HG03442 (cell line): ENCODE measurements at regions not wholly inside any gene's neighbourhood (a gene's known extent, or its start where the extent isn't known, plus 50 kb on each side); places are given as distances from the start of the nearest gene placed in this dataset.
"Not testable (repeated sequence)": the region's sequence is repeated elsewhere in the genome, so short reads cannot be mapped to it uniquely, and the experiment has no call there.

Experiments used
- ATAC-seq: cut with Tn5 transposase; IDR thresholded peaks from one replicate; pipeline ENCODE4 v1.9.1; 2021; ENCODE audit warnings: mild to moderate bottlenecking, moderate library complexity; ENCODE audit not compliant: unreplicated experiment

DNA sequence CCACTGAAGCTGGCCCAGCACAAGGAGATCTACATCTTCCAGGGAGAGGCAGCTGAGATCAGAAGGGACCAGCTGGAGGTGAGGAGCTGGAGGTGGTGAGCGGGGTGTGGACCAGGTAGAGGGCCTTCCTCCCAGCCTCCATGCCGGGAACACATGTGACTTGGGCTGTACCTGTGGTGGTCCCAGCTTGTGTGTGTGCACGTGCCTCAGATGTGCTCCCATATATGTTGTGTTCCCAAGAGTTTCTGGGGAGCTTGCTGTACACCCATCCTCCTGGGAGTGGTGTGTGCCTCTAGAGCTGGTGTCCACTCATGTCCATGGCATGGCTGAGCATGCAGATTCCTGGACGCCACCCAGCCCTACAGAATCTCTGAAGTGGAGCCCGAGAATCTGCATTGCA lies 183.7 kb upstream of the AKAP13 start:
- not testable (repeated sequence) for ATAC-seq

GRCh38 chr15:85197582-85197981 lies 182.8 kb upstream of the AKAP13 start:
- ATAC-seq: not testable (repeated sequence)

DNA sequence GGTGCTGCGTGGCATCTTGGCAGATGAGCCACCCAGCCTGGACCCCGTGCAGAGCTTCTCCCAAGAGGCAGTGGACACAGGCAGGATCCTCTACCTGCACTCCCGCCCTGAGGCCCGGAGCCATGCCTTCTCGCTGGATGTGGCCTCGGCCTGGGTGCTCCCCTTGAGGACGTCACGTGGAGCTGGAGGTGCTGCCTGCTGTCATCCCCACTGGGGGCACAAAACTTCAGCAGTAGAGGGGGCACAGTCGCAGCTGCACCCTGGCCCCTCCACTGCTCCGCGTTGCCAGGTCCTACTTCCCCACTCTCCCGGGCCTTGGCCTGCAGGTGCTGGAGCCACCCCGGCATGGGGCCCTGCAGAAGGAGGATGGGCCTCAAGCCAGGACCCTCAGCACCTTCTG lies 182.0 kb upstream of the AKAP13 start:
- not testable (repeated sequence) for ATAC-seq

- ATAC-seq: peak; percentile 86
These were observed 180.2 kb upstream of the AKAP13 start for GRCh38 chr15:85200215-85200614.

GRCh38 chr15:85201118-85201793 lies 179.1 kb upstream of the AKAP13 start:
- not testable (repeated sequence) for ATAC-seq

DNA sequence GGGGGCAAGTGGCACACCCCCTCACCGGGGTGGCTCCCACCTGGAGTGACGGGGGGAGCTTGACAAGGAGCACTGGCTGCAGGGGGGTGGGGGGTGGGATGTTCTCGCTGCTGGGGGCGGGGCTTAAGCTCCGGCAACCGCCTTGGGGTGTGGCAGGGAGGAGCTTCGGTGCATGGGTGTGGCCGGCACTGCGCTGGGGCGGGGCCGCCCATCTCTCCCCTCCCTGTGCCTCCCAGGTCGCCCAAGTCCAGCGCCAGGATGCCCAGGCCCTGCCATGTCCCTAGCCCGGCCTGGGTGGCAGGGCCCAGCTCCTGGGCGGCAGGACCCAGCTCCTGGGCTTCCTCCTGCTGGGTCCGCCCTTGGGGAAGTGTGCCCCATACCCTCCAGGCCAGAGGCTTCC lies 175.9 kb upstream of the AKAP13 start:
- ATAC-seq: not testable (repeated sequence)

DNA sequence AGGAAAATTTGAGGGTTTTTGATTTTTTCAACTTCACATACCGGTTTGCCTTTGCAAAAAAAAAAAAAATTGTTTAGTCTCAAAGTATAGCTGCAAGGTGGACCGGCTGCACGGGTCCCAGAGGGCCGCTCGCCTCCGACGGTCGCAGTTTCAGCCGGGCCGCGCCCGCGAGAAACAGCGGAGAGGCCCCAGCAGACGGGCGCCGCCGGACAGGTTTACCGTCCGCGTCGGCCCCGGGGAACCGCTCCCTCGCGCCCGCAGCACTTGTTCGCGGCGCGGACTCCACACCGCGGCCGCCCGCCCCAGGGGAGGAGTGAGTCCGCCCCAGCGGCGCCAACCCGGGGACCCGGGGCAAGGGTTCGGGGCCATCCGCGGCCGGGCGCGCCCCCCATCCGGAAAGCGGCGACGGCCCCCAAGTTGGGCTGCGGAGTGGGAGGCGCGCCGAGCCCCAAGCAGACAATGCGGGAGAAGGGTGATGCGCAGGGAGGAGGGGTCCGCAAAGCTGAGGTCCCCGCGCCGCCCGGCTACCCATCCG lies 146.5 kb upstream of the AKAP13 start:
- not testable (repeated sequence) for ATAC-seq

DNA sequence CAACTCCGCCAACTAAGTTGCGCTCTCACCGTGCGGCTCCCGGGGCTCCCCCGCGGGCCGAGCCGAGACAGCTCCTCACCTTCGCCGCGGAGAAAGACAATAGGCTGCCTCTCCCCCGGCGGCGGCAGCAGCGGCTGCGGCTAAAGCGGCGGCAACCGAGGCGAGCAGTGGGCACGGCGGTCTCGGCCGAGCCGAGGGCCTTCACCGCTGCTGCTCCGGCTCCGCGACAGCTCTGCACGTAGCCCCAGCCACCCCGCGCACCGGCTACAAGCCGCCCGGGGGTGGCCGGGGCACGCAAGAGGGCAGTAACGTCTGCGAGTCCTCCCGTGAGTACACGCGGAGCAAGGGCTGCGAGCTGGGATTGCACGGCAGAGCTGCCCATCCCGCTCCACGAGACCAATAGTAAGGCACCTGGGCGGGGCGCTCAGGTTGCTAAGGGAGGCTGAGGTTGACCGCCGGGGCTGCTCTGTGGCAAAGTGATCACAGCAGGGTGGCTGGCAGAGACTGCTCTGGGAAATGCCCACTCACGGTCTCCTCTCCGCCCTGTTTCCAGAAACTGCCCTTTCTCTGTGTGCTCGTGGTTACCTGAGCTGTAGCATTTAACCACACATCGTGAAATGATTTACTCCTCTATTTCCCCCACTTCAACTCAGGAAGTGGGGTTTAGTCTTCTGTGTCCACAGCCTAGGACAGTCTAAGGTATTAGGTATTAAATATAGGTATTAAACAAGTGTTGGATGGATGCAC lies 145.8 kb upstream of the AKAP13 start:
- not testable (repeated sequence) for ATAC-seq

GRCh38 chr15:85244056-85244455 lies 136.3 kb upstream of the AKAP13 start:
- ATAC-seq: not testable (repeated sequence)

GRCh38 chr15:85250938-85251542 lies 129.4 kb upstream of the AKAP13 start:
- ATAC-seq: not testable (repeated sequence)

DNA sequence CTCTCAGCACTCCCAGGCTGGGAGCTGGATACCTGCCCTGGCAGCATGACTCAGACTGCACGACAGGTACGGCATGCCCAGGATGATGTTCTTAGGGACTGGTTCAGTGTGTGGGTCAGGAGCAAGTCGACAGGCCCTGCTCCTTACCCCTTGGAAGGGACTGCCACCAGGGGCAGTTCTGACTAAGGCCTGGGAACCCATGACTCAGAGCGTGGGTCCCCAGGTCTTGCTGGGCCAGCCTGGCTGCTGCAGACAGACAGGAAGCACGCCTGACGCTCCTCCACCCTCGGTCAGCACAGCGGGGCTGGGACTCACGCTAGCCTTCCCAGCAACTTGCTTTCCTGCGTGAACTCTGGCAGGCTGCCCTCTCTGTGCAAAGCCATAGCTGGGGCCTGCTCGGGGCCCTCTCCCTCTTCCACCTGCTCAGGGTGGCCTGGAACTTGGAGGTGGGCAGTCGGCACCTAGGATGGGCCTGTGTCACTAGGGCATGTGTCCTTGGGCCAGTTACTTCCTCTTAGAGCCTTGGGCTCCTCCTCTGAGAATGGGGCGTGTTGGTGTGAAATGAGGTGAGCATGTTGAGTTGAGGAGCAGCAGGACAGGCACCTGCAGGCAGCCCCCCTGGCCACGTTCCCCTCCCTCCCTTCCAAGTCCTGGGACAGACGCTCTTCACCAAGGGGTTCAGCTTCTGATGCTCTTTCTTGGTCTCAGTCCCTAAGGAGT lies 127.0 kb upstream of the AKAP13 start:
- peak; percentile 86 for ATAC-seq

DNA sequence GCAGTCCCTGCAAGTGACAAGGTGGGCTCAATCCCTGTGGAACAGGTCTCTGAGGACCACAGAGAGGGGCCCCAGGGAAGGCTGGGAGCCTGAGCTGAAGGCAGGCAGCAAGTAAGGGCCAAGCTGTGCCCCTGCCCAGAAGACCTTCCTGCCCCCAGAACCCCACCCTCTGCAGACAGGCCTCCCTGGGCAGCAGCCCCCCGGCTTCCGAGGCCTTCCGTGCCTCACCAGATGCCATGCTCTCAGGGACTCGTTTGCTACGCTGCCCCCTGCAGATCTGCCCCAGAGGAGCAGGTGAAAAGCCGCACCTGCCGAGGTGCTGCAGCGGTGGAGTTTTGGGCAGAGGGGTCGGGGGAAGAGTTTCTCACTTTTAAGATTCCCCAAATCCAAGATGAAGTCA lies 125.4 kb upstream of the AKAP13 start:
- ATAC-seq: not testable (repeated sequence)

DNA sequence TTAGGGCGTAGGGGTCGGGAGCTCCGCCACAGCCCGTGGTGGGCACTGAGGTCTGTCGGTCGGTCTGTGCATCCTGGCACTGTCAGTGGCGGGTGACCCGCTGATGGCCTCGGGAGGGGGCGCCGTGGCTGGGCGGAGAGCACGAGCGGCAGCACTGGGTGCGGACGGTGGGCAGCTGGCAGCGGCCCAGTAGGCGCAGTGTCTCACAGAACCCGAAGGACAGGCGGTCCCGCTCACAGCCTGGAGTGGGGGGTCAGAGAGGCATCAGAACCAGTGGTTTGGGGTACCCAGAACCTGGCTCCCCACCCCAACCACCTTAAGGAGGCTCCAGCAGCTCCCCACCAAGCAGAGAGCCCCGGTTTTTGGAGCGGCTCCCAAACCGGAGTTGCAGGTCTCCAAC lies 124.9 kb upstream of the AKAP13 start:
- not testable (repeated sequence) for ATAC-seq

GRCh38 chr15:85256009-85256997 lies 124.1 kb upstream of the AKAP13 start:
- not testable (repeated sequence) for ATAC-seq

- not testable (repeated sequence) for ATAC-seq
These were observed 122.3 kb upstream of the AKAP13 start for GRCh38 chr15:85258062-85258445.

- not testable (repeated sequence) for ATAC-seq
These were observed 121.7 kb upstream of the AKAP13 start for GRCh38 chr15:85258559-85259209.

- not testable (repeated sequence) for ATAC-seq
These were observed 119.9 kb upstream of the AKAP13 start for GRCh38 chr15:85260526-85260925.

DNA sequence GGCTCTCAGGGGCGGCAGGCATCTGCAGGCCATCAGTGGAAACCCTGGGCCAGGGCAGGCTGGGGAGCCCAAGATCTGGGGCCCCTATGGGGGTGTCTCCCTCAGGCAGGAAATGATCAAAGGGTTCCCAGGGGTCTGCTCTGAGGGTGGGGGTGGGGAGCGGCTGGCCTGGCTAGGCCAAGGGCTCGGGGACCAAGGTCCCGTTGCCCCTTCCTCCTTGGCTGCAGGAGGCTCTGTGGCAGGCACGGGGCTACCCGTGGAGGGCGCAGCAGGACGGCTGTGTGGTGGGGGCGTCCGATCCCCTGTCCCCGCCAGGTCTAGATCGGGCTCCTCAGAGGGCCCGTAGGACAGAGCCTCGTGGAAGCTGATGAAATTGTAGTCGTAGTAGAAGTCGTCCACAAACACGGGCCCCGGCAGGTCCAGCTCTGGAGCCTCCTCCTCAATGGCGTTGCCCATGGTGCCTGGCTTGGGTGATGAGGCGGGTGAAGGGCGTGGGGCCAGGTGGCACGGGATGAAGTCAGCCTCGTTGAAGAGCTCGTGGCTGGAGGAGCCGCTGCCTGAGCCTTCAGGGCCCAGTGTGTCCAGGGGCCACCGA lies 117.8 kb upstream of the AKAP13 start:
- not testable (repeated sequence) for ATAC-seq
